Trophoblast cell (in vitro differentiated cells and primary cell): ENCODE measurements at regions not wholly inside any gene's neighbourhood (a gene's known extent, or its start where the extent isn't known, plus 50 kb on each side); places are given as distances from the start of the nearest gene placed in this dataset.

ENCODE experiments used
- DNase-seq, 2 donors: peaks; one replicate each; pipeline ENCODE4 v3.0.0-alpha.2; 2016
- H2AFZ ChIP-seq: 2 replicates; pipeline ENCODE4 v1.6.1; 2013; ENCODE audit warnings: low read length, moderate library complexity, mild to moderate bottlenecking; ENCODE audit not compliant: insufficient read depth, poor library complexity
- H2AK5ac ChIP-seq: 2 replicates; pipeline ENCODE4 v1.6.1; 2013; ENCODE audit warnings: mild to moderate bottlenecking, low read length
- H2BK120ac ChIP-seq: 2 replicates; pipeline ENCODE4 v1.6.1; 2013; ENCODE audit warnings: low read length, mild to moderate bottlenecking, moderate library complexity; ENCODE audit not compliant: insufficient read depth, poor library complexity
- H2BK12ac ChIP-seq: 2 replicates; pipeline ENCODE4 v1.6.1; 2013; ENCODE audit warnings: mild to moderate bottlenecking, low read length, moderate library complexity
- H2BK5ac ChIP-seq: 2 replicates; pipeline ENCODE4 v1.6.1; 2013; ENCODE audit warnings: low read length, low read depth, moderate library complexity, mild to moderate bottlenecking; ENCODE audit not compliant: poor library complexity
- H3K14ac ChIP-seq: 2 replicates; pipeline ENCODE4 v1.6.1; 2013; ENCODE audit warnings: mild to moderate bottlenecking, low read length
- H3K18ac ChIP-seq: 2 replicates; pipeline ENCODE4 v1.6.1; 2013; ENCODE audit warnings: mild to moderate bottlenecking, low read length
- H3K23ac ChIP-seq: 2 replicates; pipeline ENCODE4 v1.6.1; 2013; ENCODE audit warnings: low read length
- H3K27ac ChIP-seq: 2 replicates; pipeline ENCODE4 v1.5.1; 2013; ENCODE audit warnings: low read depth, mild to moderate bottlenecking, inconsistent platforms, low read length, moderate library complexity
- H3K27me3 ChIP-seq: 2 replicates; pipeline ENCODE4 v1.6.1; 2013; ENCODE audit warnings: inconsistent platforms, mild to moderate bottlenecking, low read length, moderate library complexity; ENCODE audit not compliant: insufficient read depth
- H3K36me3 ChIP-seq, 2 experiments: 1 replicate in 1 of 2; 2 replicates in 1 of 2; pipeline ENCODE4 v1.6.1; 2013; ENCODE audit warnings: low read length in 2 of 2, mild to moderate bottlenecking in 2 of 2, moderate library complexity in 1 of 2; ENCODE audit not compliant: insufficient read depth in 2 of 2, control insufficient read depth in 1 of 2
- H3K4ac ChIP-seq: 2 replicates; pipeline ENCODE4 v1.6.1; 2013; ENCODE audit warnings: low read depth, mild to moderate bottlenecking, low read length, moderate library complexity
- H3K4me1 ChIP-seq, 2 experiments: 1 replicate in 1 of 2; 2 replicates in 1 of 2; pipeline ENCODE4 v1.6.1; 2013; ENCODE audit warnings: low read length in 2 of 2, mild to moderate bottlenecking in 2 of 2, moderate library complexity in 1 of 2; ENCODE audit not compliant: insufficient read depth in 2 of 2, control insufficient read depth in 1 of 2
- H3K4me2 ChIP-seq: 2 replicates; pipeline ENCODE4 v1.6.1; 2013; ENCODE audit warnings: inconsistent platforms, mild to moderate bottlenecking, low read length, moderate library complexity
- H3K4me3 ChIP-seq: 2 replicates; pipeline ENCODE4 v1.5.1; 2013; ENCODE audit warnings: mild to moderate bottlenecking, low read depth, low read length, inconsistent platforms
- H3K79me1 ChIP-seq: one replicate; pipeline ENCODE4 v1.6.1; 2013; ENCODE audit warnings: low read length
- H3K79me2 ChIP-seq: 2 replicates; pipeline ENCODE4 v1.6.1; 2013; ENCODE audit warnings: low read length, mild to moderate bottlenecking; ENCODE audit not compliant: control insufficient read depth, insufficient read depth, poor library complexity
- H3K9ac ChIP-seq: 2 replicates; pipeline ENCODE4 v1.6.1; 2013; ENCODE audit warnings: mild to moderate bottlenecking, low read length
- H3K9me3 ChIP-seq: 2 replicates; pipeline ENCODE4 v1.6.1; 2013; ENCODE audit warnings: low read depth, mild to moderate bottlenecking, control low read depth, inconsistent platforms, low read length; ENCODE audit not compliant: insufficient read depth
- H4K12ac ChIP-seq: 2 replicates; pipeline ENCODE4 v1.6.1; 2013; ENCODE audit warnings: low read depth, mild to moderate bottlenecking, low read length, moderate library complexity
- H4K8ac ChIP-seq: 2 replicates; pipeline ENCODE4 v1.6.1; 2013; ENCODE audit warnings: low read depth, mild to moderate bottlenecking, low read length, moderate library complexity
- H4K91ac ChIP-seq: one replicate; pipeline ENCODE4 v1.6.1; 2013; ENCODE audit warnings: low read depth, mild to moderate bottlenecking, low read length, moderate library complexity
- WGBS: extraction: QIAGEN DNeasy Blood & Tissue Kit; methylation state at CpG from one replicate; pipeline ENCODE4 v1.1.7; 2013; ENCODE audit warnings: missing lambda C conversion rate; ENCODE audit not compliant: insufficient read length, insufficient coverage; ENCODE audit errors: extremely low coverage; 5-methylcytosine and 5-hydroxymethylcytosine counted together

GRCh38 chr9:118439441-118439840 is 735.2 kb downstream of the TLR4 start:
- Histone ChIP-seq H3K9me3 (no peaks in the 10 kb centered on the region), H4K12ac (no peak overlapping the region), H2BK5ac (no peak overlapping the region), H3K79me1 (no peaks in the 10 kb centered on the region), H2BK12ac (no peak overlapping the region), H3K4ac (no peak overlapping the region), H3K27ac (no peak overlapping the region), H3K36me3 (no peaks in the 10 kb centered on the region), H3K4me2 (no peak overlapping the region), H2AFZ (no peak overlapping the region), H3K27me3 (no peaks in the 10 kb centered on the region), H3K4me3 (no peak overlapping the region), H4K8ac (no peak overlapping the region), H3K79me2 (no peaks in the 10 kb centered on the region), H2AK5ac (no peak overlapping the region), H3K9ac (no peak overlapping the region), H2BK120ac (no peak overlapping the region), H4K91ac (no peak overlapping the region), H3K4me1 (no peaks in the 10 kb centered on the region), H3K18ac (no peak overlapping the region), H3K14ac (no peak overlapping the region), H3K23ac (no peak overlapping the region)
- no CpG with 5 or more reads among the region's 4 CpGs for WGBS
- DNase-seq, result no peak

DNA sequence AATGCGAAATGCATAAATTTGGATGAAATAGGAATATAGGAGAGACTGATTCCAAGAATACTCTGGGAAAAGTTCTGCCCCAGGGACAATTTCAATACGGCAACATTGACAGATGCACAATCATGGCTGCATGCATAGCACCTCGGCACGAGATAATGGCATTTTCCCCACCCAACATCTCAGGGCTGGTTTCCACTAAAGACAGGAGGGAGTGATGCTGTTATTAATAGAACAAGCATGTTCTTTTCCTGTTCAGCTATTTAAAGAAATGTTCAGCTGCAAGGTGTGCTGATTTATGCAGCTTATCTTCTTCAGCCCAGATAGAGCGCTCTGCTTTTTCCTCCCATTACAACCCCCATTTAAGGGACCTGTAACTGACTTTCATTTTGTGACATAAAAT is 740.2 kb downstream of the TLR4 start:
- Histone ChIP-seq H3K4ac (no peak overlapping the region), H3K18ac (no peak overlapping the region), H3K9me3 (no peaks in the 10 kb centered on the region), H4K8ac (no peak overlapping the region), H2AK5ac (no peak overlapping the region), H3K27ac (no peak overlapping the region), H3K79me2 (no peaks in the 10 kb centered on the region), H2AFZ (no peak overlapping the region), H3K9ac (no peak overlapping the region), H3K79me1 (no peaks in the 10 kb centered on the region), H3K4me1 (no peaks in the 10 kb centered on the region), H3K23ac (no peak overlapping the region), H3K14ac (no peak overlapping the region), H2BK5ac (no peak overlapping the region), H4K12ac (no peak overlapping the region), H2BK120ac (no peak overlapping the region), H3K27me3 (no peaks in the 10 kb centered on the region), H3K4me2 (no peak overlapping the region), H2BK12ac (no peak overlapping the region), H3K36me3 (no peaks in the 10 kb centered on the region), H4K91ac (no peak overlapping the region), H3K4me3 (no peak overlapping the region)
- no CpG with 5 or more reads among the region's 5 CpGs for WGBS
- no peak for DNase-seq

DNA sequence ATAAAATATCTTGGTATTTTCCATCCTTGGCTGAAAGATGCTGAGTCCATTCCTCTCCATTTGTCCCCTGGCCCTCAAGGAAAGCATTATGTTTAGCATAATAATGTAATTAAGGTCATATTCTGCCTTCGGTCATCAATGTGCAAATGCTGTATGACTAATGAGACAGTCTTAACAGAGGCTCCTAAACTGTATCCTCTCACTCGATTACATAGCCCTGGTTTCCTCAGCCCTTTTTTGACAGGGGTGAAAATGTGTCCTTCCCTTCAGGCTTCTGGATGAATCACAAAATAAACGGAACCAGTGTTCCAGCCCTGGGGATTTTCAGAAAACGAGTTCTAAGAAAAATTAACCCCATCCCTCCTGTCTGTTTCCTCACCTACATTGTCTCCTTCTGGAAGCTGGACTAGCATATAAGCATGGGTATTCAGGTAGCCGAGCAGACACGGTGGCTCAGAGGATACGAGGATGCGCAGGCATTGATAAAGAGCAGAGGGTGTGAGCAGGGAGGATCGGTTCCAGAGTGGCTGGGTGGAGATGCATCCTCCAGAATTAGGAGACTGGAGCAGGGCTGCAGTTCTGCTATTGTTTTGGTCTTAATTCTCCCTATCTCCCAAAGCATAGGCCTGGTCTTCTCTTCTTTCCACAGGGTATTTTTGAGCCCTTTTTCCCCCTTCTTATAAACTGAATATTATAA is 742.9 kb downstream of the TLR4 start:
- no peak overlapping the region for H2BK5ac ChIP-seq
- H3K4me2 ChIP-seq, result no peak overlapping the region
- no CpG with 5 or more reads among the region's 9 CpGs for WGBS

DNA sequence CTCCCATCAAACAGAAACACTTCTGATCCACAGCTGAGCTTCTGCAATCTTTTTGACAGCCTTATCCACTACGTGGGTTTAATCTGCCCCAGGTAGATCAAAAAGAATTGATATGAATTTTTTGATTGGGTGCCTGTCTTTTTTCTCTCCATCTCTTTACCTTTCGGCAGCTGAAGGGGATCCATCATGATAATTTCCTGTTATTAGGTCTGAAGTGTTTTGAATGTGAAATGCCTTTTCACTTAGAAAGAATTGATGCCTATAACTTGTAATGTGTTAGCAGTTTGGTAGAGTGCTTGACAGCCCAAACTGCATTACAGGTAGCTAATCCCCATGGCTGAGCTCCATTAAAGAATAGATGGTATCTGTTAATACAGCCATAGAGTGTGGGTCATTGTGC is 745.4 kb downstream of the TLR4 start:
- H3K9me3 ChIP-seq, result no peaks in the 10 kb centered on the region
- H3K9ac ChIP-seq, result no peak overlapping the region
- no peak overlapping the region for H2BK5ac ChIP-seq
- H3K79me2 ChIP-seq, result no peaks in the 10 kb centered on the region
- H2BK12ac ChIP-seq, result no peak overlapping the region
- H2BK120ac ChIP-seq, result no peak overlapping the region
- WGBS, result no CpG with 5 or more reads among the region's 2 CpGs
- DNase-seq, result no peak
- no peak overlapping the region for H3K23ac ChIP-seq
- H3K4me1 ChIP-seq, result no peaks in the 10 kb centered on the region
- no peak overlapping the region for H3K4me2 ChIP-seq
- H3K27me3 ChIP-seq, result no peaks in the 10 kb centered on the region
- no peak overlapping the region for H3K4me3 ChIP-seq
- no peak overlapping the region for H3K18ac ChIP-seq
- H3K14ac ChIP-seq, result no peak overlapping the region
- H3K27ac ChIP-seq, result no peak overlapping the region
- no peak overlapping the region for H4K12ac ChIP-seq
- H4K8ac ChIP-seq, result no peak overlapping the region
- no peak overlapping the region for H2AK5ac ChIP-seq
- no peaks in the 10 kb centered on the region for H3K79me1 ChIP-seq
- H2AFZ ChIP-seq, result no peak overlapping the region
- H3K4ac ChIP-seq, result no peak overlapping the region
- no peaks in the 10 kb centered on the region for H3K36me3 ChIP-seq
- H4K91ac ChIP-seq, result no peak overlapping the region

More for the DNA sequence above, 742.9 kb downstream of the TLR4 start:
- no peaks in the 10 kb centered on the region for H3K79me2 ChIP-seq
- no peak overlapping the region for H2AK5ac ChIP-seq
- H3K4me1 ChIP-seq, result no peaks in the 10 kb centered on the region
- no peaks in the 10 kb centered on the region for H3K27me3 ChIP-seq
- no peak overlapping the region for H3K9ac ChIP-seq
- no peak overlapping the region for H2BK12ac ChIP-seq
- no peak overlapping the region for H2AFZ ChIP-seq
- no peak overlapping the region for H4K91ac ChIP-seq
- no peak overlapping the region for H3K18ac ChIP-seq
- H3K23ac ChIP-seq, result no peak overlapping the region
- H3K27ac ChIP-seq, result no peak overlapping the region
- H3K14ac ChIP-seq, result no peak overlapping the region
- no peaks in the 10 kb centered on the region for H3K36me3 ChIP-seq
- H3K4ac ChIP-seq, result no peak overlapping the region
- H3K79me1 ChIP-seq, result no peaks in the 10 kb centered on the region
- no peak overlapping the region for H2BK120ac ChIP-seq
- H4K8ac ChIP-seq, result no peak overlapping the region
- H3K4me3 ChIP-seq, result no peak overlapping the region
- no peak overlapping the region for H4K12ac ChIP-seq
- DNase-seq, result no peak
- H3K9me3 ChIP-seq, result no peaks in the 10 kb centered on the region
